T-helper 17 cell (primary cell): ENCODE measurements at regions not wholly inside any gene's neighbourhood (a gene's known extent, or its start where the extent isn't known, plus 50 kb on each side); places are given as distances from the start of the nearest gene placed in this dataset.
A peak's percentile ranks its signal among the peaks of the same experiment; 100 is the strongest.

Experiments used
- ATAC-seq: fragments of 150-1000 bp; cut with Tn5 transposase; 2 replicates; pipeline ENCODE4 v1.10.0; 2021; ENCODE audit warnings: mild to moderate bottlenecking, moderate library complexity
- DNase-seq, 3 donors: peaks; one replicate each; pipeline versions ENCODE4 v3.0.0 to v3.0.0-alpha.2; 2020 to 2021
- H3K9me3 ChIP-seq: one replicate; pipeline ENCODE4 v1.7.0; 2013; ENCODE audit warnings: low read length, mild to moderate bottlenecking; ENCODE audit not compliant: control insufficient read depth, poor library complexity, severe bottlenecking
- H3K27ac Mint-ChIP-seq: one replicate; pipeline ENCODE4 v1.8.0; 2022; ENCODE audit warnings: mild to moderate bottlenecking, moderate library complexity, mixed read lengths
- H3K27me3 Mint-ChIP-seq: one replicate; pipeline ENCODE4 v1.8.0; 2022; ENCODE audit warnings: mixed read lengths
- H3K36me3 Mint-ChIP-seq: one replicate; pipeline ENCODE4 v1.8.0; 2022; ENCODE audit warnings: low read depth, mixed read lengths
- H3K4me1 Mint-ChIP-seq: one replicate; pipeline ENCODE4 v1.8.0; 2022; ENCODE audit warnings: mild to moderate bottlenecking, mixed read lengths
- H3K4me3 Mint-ChIP-seq: one replicate; pipeline ENCODE4 v1.8.0; 2022; ENCODE audit warnings: mild to moderate bottlenecking, moderate library complexity, mixed read lengths

DNA sequence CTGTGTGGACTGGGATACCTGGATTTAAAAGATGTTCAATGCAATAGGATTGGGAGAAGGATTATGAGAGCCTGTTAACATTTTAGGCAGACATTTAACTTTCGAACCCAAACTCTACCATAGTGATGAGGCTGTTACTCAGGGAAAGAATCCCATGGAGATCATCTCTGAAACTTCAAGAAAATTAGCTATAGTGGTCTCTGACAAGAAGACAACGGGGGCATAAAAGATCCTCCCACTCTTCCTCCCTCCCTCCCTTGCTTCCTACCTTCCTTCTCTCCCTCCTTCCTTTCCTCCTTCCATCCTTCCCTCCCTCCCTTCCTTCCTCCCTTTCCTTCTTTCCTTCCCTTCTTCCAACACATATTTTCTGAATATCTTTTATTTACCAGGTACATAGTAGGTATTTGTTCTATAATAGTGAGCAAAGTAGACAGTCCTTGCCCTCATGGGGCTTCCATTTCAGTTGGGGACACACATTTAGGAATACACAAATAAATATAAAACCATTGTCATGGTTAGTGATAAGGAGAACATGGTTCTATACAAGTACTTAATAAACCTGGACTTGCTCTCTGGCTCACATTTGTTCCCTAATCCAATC lies 143.2 kb downstream of the ATP6V1G3 start:
- Mint-ChIP-seq H3K27ac (no peak overlapping the region), H3K4me3 (no peak overlapping the region), H3K4me1 (peaks cover 3% of the 10 kb centered on the region), H3K36me3 (no peaks in the 10 kb centered on the region), H3K27me3 (peaks cover 28% of the 10 kb centered on the region)
- no peaks in the 10 kb centered on the region for H3K9me3 ChIP-seq
- DNase-seq = no peak
- no peak for ATAC-seq

GRCh38 chr1:198391393-198392020 lies 149.0 kb downstream of the ATP6V1G3 start:
- no peak for ATAC-seq
- Mint-ChIP-seq H3K27me3 (peaks cover 5% of the 10 kb centered on the region), H3K4me1 (no peaks in the 10 kb centered on the region), H3K36me3 (peaks cover 2% of the 10 kb centered on the region), H3K4me3 (no peak overlapping the region), H3K27ac (no peak overlapping the region)
- DNase-seq = no peak
- H3K9me3 ChIP-seq = no peaks in the 10 kb centered on the region

- no peaks in the 10 kb centered on the region for H3K9me3 ChIP-seq
- DNase-seq = no peak
- H3K27ac Mint-ChIP-seq = no peak overlapping the region
- ATAC-seq = no peak
- H3K4me3 Mint-ChIP-seq = no peak overlapping the region
- no peaks in the 10 kb centered on the region for H3K4me1 Mint-ChIP-seq
- peaks cover 4% of the 10 kb centered on the region for H3K36me3 Mint-ChIP-seq
- H3K27me3 Mint-ChIP-seq = peaks cover 10% of the 10 kb centered on the region
Observed at GRCh38 chr1:198387587-198387986, 152.9 kb downstream of the ATP6V1G3 start.

GRCh38 chr1:198380275-198380674 lies 160.2 kb downstream of the ATP6V1G3 start:
- no peak for DNase-seq

GRCh38 chr1:198377702-198378101 lies 162.8 kb downstream of the ATP6V1G3 start:
- Mint-ChIP-seq H3K4me1 (peaks cover 5% of the 10 kb centered on the region), H3K36me3 (peaks cover 5% of the 10 kb centered on the region), H3K27me3 (peaks cover under 1% of the 10 kb centered on the region), H3K4me3 (no peak overlapping the region), H3K27ac (no peak overlapping the region)
- ATAC-seq (no peak), DNase-seq (no peak)
- peaks cover 5% of the 10 kb centered on the region for H3K9me3 ChIP-seq

More at GRCh38 chr1:198380275-198380674, 160.2 kb downstream of the ATP6V1G3 start:
- peak overlapping the region; percentile 57 for H3K27ac Mint-ChIP-seq
- peaks cover 2% of the 10 kb centered on the region for H3K36me3 Mint-ChIP-seq
- no peaks in the 10 kb centered on the region for H3K27me3 Mint-ChIP-seq
- no peak overlapping the region for H3K4me3 Mint-ChIP-seq
- peaks cover 5% of the 10 kb centered on the region for H3K4me1 Mint-ChIP-seq
- no peak for ATAC-seq
- H3K9me3 ChIP-seq = peaks cover 5% of the 10 kb centered on the region

- ATAC-seq = no peak
- no peak overlapping the region for H3K4me3 Mint-ChIP-seq
- H3K4me1 Mint-ChIP-seq = no peaks in the 10 kb centered on the region
- H3K36me3 Mint-ChIP-seq = peaks cover 7% of the 10 kb centered on the region
- peaks cover 5% of the 10 kb centered on the region for H3K9me3 ChIP-seq
- peaks cover 7% of the 10 kb centered on the region for H3K27me3 Mint-ChIP-seq
- H3K27ac Mint-ChIP-seq = no peak overlapping the region
- DNase-seq = no peak
Observed at GRCh38 chr1:198374288-198374687, 166.2 kb downstream of the ATP6V1G3 start.

DNA sequence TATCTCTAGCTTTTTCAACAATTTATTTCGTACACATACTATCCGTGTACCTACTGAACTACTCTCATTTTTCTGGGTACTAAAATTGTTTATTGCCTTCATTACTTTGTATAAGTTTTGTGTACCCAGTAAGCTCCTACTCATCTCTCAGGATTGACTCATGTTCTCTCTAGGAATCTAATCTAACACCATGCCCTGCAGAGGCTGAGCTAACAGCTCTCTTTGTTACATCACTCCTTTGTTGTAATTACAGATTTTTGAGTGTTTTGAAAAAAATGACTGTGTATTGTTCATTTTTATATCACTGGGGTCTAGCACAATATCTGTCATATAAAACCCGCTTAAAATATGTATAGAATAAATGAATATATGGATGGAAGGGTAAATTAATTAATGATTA lies 167.1 kb downstream of the ATP6V1G3 start:
- Mint-ChIP-seq H3K27ac (no peak overlapping the region), H3K27me3 (peaks cover 7% of the 10 kb centered on the region), H3K36me3 (peaks cover 7% of the 10 kb centered on the region), H3K4me1 (no peaks in the 10 kb centered on the region), H3K4me3 (no peak overlapping the region)
- peaks cover 5% of the 10 kb centered on the region for H3K9me3 ChIP-seq
- ATAC-seq (no peak), DNase-seq (no peak)
